IPS-18c (cell line): ENCODE measurements at regions not wholly inside any gene's neighbourhood (a gene's known extent, or its start where the extent isn't known, plus 50 kb on each side); places are given as distances from the start of the nearest gene placed in this dataset.

Experiments used
- H3K4me3 ChIP-seq: 2 replicates; pipeline ENCODE4 v1.7.0; 2013; ENCODE audit warnings: low read depth, mild to moderate bottlenecking, low read length, moderate library complexity; ENCODE audit not compliant: insufficient read depth
- H3K9me3 ChIP-seq: one replicate; pipeline ENCODE4 v1.6.1; 2013; ENCODE audit warnings: mild to moderate bottlenecking, low read length, moderate library complexity; ENCODE audit not compliant: control insufficient read depth, insufficient read depth

- Histone ChIP-seq H3K9me3 (no peaks in the 10 kb centered on the region), H3K4me3 (no peak overlapping the region)
These were observed 84.7 kb upstream of the TMEM168 start for GRCh38 chr7:112874909-112875308.

DNA sequence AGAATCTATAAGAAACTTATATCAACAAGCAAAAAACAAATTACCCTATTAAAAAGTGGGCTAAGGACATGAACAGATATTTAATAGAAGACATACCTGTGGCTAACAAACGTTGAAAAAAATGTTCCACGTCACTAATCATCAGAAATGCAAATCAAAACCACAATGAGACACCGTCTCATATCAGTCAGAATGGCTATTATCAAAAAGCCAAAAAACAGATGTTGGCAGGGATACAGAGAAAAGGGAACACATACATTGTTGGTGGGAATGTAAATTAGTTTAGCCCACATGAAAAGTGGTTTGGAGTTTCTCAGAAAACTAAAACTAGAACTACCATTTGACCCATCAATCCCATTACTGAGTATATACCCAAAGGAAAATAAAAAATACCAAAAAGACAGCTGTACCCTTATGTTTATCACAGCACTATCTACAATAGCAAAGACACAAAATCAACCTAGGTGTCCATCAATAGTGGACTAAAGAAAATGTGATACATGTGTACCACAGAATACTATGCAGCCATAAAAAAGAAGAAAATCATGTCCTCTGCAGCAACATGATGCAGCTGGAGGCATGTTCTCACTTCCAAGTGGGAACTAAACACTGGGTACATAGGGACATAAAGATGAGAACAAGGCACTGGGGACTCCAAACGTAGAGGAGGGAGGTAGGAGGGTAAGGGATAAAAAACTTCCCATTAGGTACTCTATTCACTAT is 83.8 kb upstream of the TMEM168 start:
- Histone ChIP-seq H3K4me3 (no peak overlapping the region), H3K9me3 (no peaks in the 10 kb centered on the region)

DNA sequence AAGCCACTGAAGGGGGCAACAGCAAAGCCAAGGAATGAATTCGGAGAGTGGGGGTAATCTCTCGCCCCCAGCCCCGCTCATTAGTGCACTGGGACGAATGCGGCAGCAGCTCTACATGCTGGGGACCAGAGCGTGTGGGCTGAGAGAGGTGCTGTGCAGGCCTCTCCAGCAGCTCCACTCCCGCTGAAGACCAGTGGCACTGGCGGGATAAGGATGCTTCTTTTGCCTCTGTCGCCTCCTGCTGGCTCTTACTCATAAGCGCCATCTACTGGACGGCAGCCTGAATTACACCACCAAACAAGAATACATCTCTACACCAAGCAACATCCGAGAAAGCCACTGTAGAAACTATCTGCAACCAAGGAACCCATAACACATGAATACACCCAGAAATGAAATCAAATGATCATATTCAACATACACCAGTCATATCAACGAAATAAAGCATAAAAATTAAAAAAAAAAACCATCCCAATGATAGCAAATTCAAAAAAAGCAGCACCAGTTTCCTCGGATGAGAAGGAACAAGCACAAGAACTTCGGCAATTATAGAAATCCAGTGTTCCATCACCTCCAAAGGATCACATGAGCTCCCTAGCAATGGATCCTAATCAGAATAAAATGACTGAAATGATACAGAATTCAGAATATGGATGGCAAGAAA is 79.0 kb upstream of the TMEM168 start:
- Histone ChIP-seq H3K4me3 (no peak overlapping the region), H3K9me3 (no peaks in the 10 kb centered on the region)

DNA sequence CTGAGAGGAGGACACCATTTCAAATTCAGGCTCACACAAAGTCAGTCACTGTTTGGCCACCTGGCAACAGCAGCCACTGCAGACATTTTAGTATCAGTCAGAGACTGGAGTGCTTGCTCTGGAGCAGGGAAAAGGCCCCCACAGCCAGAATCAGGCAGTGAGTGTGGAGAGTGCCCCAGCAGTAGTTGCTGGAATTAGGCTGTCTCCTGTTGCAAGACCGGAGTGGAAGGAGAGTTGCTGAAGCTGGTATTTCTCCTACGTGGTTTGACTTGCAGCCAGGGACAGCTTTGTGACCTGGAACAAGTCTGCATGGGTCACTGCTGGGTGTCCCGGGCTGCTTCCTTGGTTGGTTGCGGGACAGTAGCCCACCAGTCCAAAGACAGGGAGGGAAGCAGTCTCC is 78.4 kb upstream of the TMEM168 start:
- H3K9me3 ChIP-seq, result no peaks in the 10 kb centered on the region
- no peak overlapping the region for H3K4me3 ChIP-seq

- Histone ChIP-seq H3K4me3 (no peak overlapping the region), H3K9me3 (no peaks in the 10 kb centered on the region)
These were observed 76.2 kb upstream of the TMEM168 start for GRCh38 chr7:112866424-112866823.

DNA sequence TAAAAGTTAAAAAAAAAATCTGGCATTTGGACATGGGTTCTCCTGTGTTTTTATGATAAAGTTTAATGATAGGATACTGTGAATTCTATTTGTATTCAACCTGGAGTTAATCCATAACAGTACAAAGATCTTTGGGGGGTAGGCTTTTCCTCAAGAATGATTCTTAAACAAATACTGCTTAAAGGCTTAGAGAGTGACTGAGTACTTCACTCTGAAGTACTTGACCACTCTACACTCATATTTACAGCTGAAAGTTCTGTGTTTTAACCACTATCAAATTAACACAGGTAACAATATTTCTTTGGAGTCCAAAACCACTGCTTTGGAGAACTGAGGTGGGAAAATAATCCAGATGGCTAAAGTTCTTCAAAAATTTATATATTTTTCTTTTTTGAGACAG is 74.2 kb upstream of the TMEM168 start:
- no peak overlapping the region for H3K4me3 ChIP-seq
- no peaks in the 10 kb centered on the region for H3K9me3 ChIP-seq

- no peak overlapping the region for H3K4me3 ChIP-seq
- H3K9me3 ChIP-seq, result no peaks in the 10 kb centered on the region
These were observed 68.6 kb upstream of the TMEM168 start for GRCh38 chr7:112858838-112859237.

- Histone ChIP-seq H3K4me3 (no peak overlapping the region), H3K9me3 (peaks cover 2% of the 10 kb centered on the region)
These were observed 65.0 kb upstream of the TMEM168 start for GRCh38 chr7:112855227-112855626.

DNA sequence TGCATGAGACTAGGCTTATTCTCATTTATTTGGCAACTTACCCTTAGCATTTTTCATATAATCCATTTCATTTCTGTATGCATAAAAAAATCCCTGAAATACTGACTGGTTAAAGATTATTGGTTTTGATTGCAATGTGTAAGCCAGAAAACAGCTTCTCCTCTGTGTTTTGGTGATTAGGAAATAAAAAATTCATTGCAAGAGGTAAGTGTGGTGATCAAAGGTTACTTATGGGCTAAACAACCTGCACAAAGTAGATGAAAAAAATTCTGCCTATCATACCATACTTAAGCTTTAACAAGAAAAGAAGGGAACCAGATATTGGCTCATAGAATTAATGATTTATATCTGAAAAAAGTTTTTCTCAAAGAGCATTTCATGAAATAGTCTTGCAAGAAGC is 64.0 kb upstream of the TMEM168 start:
- Histone ChIP-seq H3K4me3 (no peak overlapping the region), H3K9me3 (peaks cover 2% of the 10 kb centered on the region)

DNA sequence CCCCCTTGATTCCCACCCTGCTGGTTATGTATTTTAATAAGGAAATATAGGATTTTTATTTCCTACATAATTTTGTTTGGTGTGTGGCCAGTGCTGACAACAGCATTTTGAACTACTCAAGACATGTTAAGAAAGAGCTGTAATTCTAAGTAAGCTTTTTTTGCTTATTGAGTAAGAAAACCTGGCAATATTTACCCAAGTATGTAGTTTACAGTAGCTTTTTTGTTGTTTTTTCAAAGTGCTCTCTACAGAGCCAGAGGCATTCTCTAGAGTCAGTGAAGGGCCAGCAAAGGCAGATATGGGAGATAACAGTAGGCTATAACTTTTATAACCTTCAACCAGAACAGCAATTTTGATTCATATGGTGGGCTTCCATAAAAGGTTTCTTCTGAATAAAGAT is 63.2 kb upstream of the TMEM168 start:
- Histone ChIP-seq H3K9me3 (peaks cover 2% of the 10 kb centered on the region), H3K4me3 (no peak overlapping the region)

DNA sequence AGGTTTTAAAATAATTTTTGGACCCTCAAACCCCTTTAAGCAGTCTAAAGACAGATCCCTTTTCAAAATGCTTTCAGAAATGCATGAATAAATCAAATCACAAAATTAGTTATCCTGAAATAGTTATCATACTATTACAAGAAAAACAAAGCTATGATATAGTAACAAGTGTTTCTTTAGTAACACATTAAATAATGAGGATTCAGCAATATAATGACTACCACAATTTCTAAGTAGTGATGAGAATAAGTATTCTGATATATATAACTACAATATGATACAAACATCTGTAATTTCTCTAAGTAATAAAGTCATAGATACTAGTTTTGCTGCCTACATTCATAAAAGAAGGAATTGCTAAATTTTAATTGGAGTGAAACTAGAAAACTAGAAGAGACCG is 53.0 kb upstream of the TMEM168 start:
- Histone ChIP-seq H3K4me3 (no peak overlapping the region), H3K9me3 (no peaks in the 10 kb centered on the region)
